ENCODE measurements at regions not wholly inside any gene's neighbourhood (a gene's known extent, or its start where the extent isn't known, plus 50 kb on each side); places are given as distances from the start of the nearest gene placed in this dataset.

DNA sequence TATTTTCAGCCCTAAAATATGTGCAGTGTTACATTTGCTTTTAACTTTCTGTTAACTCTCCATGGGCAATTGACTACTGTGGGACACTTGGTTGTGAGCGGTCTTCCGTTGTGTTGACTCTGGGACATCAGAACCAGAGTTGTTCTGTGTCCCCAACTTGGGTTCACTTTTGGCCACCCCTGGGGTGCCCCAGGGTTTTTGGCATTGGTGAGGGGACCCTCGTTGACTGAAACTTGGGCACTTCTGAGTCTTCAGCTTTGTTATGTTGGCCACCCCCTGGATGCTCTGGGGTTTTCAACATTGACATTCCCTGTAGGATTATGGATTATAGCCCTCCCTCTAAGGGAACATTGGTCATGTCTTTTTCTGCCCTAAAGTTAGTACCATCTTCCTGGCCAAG is 57.1 kb downstream of the OR10H4 start:
- peak; percentile 70 for DNase-seq (ENCODE audit: extremely low spot score, unreplicated experiment)
- Mint-ChIP-seq H3K27me3 (ENCODE audit: unreplicated experiment) (peaks cover 21% of the 10 kb centered on the region), H3K4me1 (ENCODE audit: unreplicated experiment) (peaks cover 8% of the 10 kb centered on the region), H3K27ac (ENCODE audit: unreplicated experiment) (no peak overlapping the region), H3K4me3 (ENCODE audit: unreplicated experiment) (no peak overlapping the region), H3K9me3 (ENCODE audit: unreplicated experiment) (no peaks in the 10 kb centered on the region), H3K36me3 (ENCODE audit: unreplicated experiment) (no peaks in the 10 kb centered on the region)
- TF ChIP-seq, protein P1, sequence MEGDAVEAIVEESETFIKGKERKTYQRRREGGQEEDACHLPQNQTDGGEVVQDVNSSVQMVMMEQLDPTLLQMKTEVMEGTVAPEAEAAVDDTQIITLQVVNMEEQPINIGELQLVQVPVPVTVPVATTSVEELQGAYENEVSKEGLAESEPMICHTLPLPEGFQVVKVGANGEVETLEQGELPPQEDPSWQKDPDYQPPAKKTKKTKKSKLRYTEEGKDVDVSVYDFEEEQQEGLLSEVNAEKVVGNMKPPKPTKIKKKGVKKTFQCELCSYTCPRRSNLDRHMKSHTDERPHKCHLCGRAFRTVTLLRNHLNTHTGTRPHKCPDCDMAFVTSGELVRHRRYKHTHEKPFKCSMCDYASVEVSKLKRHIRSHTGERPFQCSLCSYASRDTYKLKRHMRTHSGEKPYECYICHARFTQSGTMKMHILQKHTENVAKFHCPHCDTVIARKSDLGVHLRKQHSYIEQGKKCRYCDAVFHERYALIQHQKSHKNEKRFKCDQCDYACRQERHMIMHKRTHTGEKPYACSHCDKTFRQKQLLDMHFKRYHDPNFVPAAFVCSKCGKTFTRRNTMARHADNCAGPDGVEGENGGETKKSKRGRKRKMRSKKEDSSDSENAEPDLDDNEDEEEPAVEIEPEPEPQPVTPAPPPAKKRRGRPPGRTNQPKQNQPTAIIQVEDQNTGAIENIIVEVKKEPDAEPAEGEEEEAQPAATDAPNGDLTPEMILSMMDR (IDR thresholded peaks at IDR 0.05), result no peak

DNA sequence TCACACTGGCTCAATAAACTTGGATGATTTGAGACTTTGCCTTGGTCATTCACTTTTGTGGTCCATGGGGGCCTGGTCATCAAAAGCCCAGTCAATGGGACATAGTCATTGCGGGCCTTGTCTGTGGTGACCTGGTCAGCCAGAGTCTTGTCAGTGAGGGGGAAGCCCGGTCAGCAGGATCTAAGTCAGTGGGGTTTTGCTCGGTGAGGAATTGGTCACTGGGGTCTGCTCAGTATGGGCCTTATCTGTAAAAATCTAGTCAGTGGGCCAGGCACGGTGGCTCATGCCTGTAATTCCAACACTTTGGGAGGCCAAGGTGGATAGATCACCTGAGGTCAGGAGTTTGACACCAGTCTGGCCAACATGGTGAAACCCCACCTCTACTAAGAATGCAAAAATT is 63.7 kb upstream of the TPM4 start:
- Mint-ChIP-seq H3K27ac (ENCODE audit: unreplicated experiment) (no peak overlapping the region), H3K27me3 (ENCODE audit: unreplicated experiment) (peaks cover 10% of the 10 kb centered on the region), H3K4me3 (ENCODE audit: unreplicated experiment) (no peak overlapping the region), H3K4me1 (ENCODE audit: unreplicated experiment) (no peaks in the 10 kb centered on the region), H3K36me3 (ENCODE audit: unreplicated experiment) (no peaks in the 10 kb centered on the region), H3K9me3 (ENCODE audit: unreplicated experiment) (peaks cover 4% of the 10 kb centered on the region)
- no peak for DNase-seq (ENCODE audit: extremely low spot score, unreplicated experiment)
- TF ChIP-seq, protein P1 (IDR thresholded peaks at IDR 0.05), result no peak

DNA sequence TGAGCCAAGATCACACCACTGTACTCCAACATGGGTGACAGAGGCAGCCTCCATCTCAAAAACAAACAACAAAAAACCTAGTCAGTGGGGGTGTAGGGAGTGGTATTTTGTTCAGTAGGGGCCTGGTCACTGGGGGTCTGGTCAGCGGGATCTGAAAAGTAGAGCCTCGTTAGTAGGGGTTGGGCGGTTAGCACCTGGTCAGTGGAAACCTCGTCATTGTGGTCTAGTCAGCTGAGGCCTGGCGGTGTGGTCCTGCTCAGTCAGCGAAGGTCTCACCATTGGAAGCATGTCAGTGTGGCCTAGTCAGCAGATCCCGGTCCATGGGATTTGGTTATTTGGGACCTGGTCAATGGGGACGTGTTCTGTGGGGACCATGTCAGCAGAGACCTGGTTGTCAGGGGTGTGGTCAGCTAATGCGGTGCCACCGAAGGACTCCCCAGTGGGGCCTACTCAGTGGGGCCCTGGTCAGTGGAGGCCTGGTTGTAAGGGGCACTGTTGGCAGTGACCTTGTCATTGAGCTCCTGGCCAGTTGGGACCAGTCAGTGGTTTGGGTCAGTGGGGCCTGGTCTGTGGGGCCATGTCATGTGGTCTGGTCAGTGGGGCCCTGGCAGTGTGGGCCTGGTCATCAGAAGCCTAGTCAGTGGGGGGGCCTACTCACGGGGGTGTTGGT is 63.0 kb upstream of the TPM4 start:
- Mint-ChIP-seq H3K9me3 (ENCODE audit: unreplicated experiment) (peaks cover 4% of the 10 kb centered on the region), H3K27ac (ENCODE audit: unreplicated experiment) (no peak overlapping the region), H3K4me3 (ENCODE audit: unreplicated experiment) (no peak overlapping the region), H3K36me3 (ENCODE audit: unreplicated experiment) (no peaks in the 10 kb centered on the region), H3K27me3 (ENCODE audit: unreplicated experiment) (peaks cover 5% of the 10 kb centered on the region), H3K4me1 (ENCODE audit: unreplicated experiment) (no peaks in the 10 kb centered on the region)
- no peak for DNase-seq (ENCODE audit: extremely low spot score, unreplicated experiment)
- TF ChIP-seq, protein P1 (IDR thresholded peaks at IDR 0.05), result no peak

DNA sequence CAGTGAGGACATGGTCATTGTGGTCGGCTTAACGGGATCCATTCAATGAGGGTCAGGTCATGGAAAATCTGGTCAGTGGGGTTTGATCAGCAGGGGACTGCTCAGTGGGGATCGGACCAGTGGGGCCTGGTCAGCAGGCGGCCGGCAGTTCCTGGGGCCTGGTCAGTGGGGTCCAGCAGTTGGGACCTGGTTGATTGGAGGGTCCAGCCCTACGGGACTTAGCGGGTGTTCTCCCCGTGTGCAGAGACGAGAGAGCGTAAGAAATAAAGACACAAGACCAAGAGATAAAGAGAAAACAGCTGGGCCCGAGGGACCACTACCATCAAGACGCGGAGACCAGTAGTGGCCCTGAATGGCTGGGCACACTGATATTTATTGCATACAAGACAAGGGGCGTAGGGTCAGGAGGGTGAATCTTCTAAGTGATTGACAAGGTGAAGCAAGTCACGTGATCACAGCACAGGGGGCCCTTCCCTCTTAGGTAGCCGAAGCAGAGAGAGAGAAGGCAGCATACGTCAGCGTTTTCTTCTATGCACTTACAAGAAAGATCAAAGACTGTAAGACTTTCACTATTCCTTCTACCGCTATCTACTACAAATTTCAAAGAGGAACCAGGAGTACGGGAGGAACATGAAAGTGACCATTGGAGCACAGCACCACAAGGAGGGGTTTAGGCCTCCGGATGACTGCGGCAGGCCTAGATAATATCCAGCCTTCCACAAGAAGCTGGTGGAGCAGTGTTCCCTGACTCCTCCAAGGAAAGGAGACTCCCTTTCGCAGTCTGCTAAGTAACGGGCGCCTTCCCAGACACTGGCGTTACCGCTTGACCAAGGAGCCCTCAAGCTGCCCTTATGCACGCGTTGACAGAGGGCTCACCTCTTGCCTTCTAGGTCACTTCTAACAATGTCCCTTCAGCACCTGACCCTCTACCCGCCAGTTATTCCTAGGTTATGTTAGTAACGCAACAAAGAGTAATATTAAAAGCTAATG is 62.1 kb upstream of the TPM4 start:
- Mint-ChIP-seq H3K4me3 (ENCODE audit: unreplicated experiment) (no peak overlapping the region), H3K27ac (ENCODE audit: unreplicated experiment) (no peak overlapping the region)
- TF ChIP-seq, protein P1 (IDR thresholded peaks at IDR 0.05), result no peak

More for the DNA sequence above, 62.1 kb upstream of the TPM4 start:
- Mint-ChIP-seq H3K27me3 (ENCODE audit: unreplicated experiment) (peaks cover 2% of the 10 kb centered on the region), H3K4me1 (ENCODE audit: unreplicated experiment) (no peaks in the 10 kb centered on the region), H3K9me3 (ENCODE audit: unreplicated experiment) (peaks cover 4% of the 10 kb centered on the region), H3K36me3 (ENCODE audit: unreplicated experiment) (no peaks in the 10 kb centered on the region)
- DNase-seq (ENCODE audit: extremely low spot score, unreplicated experiment), result no peak
